ENCODE measurements at regions not wholly inside any gene's neighbourhood (a gene's known extent, or its start where the extent isn't known, plus 50 kb on each side); places are given as distances from the start of the nearest gene placed in this dataset.

DNA sequence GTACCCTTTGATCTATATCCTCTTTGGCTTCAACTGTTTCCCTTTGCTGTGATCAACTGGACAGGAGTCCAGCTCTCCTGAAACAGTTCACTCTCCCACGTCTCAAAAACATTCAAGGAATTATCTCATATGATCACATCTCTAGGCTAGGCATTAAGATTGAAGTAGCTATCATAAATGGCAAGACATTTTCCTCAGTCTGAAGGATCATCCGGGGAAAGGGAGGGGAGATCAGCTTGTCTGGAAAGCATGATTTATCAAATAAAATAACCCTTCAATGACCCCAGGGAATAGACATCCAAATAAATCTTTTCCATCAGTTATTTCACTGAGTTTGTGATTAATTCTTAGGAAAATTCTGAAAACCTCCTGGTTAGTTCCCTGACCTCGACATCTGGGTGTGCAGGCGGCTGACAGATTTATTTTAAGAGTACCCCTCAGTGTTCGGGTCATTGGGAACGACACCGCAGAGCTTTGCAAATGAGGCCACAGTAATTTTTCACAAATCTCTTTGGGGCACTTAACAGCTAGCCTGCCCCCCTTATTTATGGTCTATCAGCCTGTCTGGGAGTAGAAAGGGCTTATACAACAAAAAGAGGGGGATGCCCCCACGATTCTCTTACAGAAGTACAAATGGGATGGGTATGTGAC is 65.8 kb downstream of the NSMCE3 start:
- Mint-ChIP-seq H3K36me3 (no peaks in the 10 kb centered on the region), H3K9me3 (no peaks in the 10 kb centered on the region), H3K27me3 (ENCODE audit: low read depth) (no peaks in the 10 kb centered on the region), H3K27ac (no peak overlapping the region), H3K4me3 (no peak overlapping the region), H3K4me1 (peaks cover 4% of the 10 kb centered on the region)
- ChIA-PET POLR2A (no interaction called here), CTCF (interaction anchor here (1.6 kb wide), 1 partner anchor 64 kb away, joined by 3 read pairs; no protein-coding TSS in a partner anchor)
- ATAC-seq (no peak), DNase-seq (ENCODE audit: low spot score) (no peak)
- no peak for TF ChIP-seq SOX15 (CRISPR knock-in tag; IDR thresholded peaks at IDR 0.05)
- TF ChIP-seq NR1H2 (CRISPR knock-in tag; IDR thresholded peaks at IDR 0.05): no peak
- TF ChIP-seq ELF4 (CRISPR knock-in tag; IDR thresholded peaks at IDR 0.05; ENCODE audit: low read depth): no peak
- TF ChIP-seq ZNF121 (CRISPR knock-in tag; IDR thresholded peaks at IDR 0.05): no peak
- no peak for TF ChIP-seq TP53 (CRISPR knock-in tag; IDR thresholded peaks at IDR 0.05)
- no peak for TF ChIP-seq ATF1 (CRISPR knock-in tag; IDR thresholded peaks at IDR 0.05)
- TF ChIP-seq NFATC4 (CRISPR knock-in tag; IDR thresholded peaks at IDR 0.05): no peak
- TF ChIP-seq CBFB (CRISPR knock-in tag; IDR thresholded peaks at IDR 0.05; ENCODE audit: low read depth): no peak
- TF ChIP-seq, protein P1, sequence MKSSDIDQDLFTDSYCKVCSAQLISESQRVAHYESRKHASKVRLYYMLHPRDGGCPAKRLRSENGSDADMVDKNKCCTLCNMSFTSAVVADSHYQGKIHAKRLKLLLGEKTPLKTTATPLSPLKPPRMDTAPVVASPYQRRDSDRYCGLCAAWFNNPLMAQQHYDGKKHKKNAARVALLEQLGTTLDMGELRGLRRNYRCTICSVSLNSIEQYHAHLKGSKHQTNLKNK (CRISPR knock-in tag; IDR thresholded peaks at IDR 0.05): no peak
- no peak for TF ChIP-seq FOXJ3 (CRISPR knock-in tag; IDR thresholded peaks at IDR 0.05; ENCODE audit: borderline replicate concordance)
- no peak for TF ChIP-seq MXD4 (CRISPR knock-in tag; IDR thresholded peaks at IDR 0.05; ENCODE audit: borderline replicate concordance)
- no peak for TF ChIP-seq ZNF396 (CRISPR knock-in tag; IDR thresholded peaks at IDR 0.05; ENCODE audit: borderline replicate concordance)
- TF ChIP-seq, protein P2, sequence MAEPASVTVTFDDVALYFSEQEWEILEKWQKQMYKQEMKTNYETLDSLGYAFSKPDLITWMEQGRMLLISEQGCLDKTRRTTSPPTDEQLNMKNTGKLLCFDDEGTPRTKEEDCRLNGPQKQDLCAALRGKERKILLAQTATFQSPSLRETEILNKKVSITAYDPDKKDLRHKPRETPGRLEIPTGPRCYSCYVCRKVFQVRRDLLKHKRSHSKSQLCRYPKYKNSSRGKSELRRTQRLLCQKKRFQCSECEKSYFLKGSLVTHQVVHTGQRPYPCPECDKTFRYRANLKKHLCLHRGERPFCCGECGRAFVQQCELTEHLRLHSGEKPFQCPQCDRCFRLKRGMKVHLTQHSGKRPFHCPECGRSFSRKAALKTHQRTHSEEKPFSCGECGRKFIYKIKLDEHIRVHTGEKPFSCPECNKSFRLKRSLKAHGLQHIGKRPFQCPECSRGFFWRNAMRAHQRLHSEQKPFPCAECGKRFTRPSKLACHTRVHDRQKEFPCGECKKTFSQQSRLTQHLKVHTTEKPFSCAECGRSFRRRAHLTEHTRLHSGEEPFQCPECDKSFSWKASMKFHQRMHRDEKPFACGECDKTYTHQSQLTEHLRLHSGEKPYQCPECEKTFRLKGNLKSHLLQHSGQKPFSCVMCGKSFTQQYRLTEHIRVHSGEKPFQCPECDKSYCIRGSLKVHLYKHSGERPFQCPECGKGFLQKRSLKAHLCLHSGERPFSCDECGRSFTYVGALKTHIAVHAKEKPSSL (CRISPR knock-in tag; conservative IDR thresholded peaks at IDR 0.05): no peak
- TF ChIP-seq, protein P3, sequence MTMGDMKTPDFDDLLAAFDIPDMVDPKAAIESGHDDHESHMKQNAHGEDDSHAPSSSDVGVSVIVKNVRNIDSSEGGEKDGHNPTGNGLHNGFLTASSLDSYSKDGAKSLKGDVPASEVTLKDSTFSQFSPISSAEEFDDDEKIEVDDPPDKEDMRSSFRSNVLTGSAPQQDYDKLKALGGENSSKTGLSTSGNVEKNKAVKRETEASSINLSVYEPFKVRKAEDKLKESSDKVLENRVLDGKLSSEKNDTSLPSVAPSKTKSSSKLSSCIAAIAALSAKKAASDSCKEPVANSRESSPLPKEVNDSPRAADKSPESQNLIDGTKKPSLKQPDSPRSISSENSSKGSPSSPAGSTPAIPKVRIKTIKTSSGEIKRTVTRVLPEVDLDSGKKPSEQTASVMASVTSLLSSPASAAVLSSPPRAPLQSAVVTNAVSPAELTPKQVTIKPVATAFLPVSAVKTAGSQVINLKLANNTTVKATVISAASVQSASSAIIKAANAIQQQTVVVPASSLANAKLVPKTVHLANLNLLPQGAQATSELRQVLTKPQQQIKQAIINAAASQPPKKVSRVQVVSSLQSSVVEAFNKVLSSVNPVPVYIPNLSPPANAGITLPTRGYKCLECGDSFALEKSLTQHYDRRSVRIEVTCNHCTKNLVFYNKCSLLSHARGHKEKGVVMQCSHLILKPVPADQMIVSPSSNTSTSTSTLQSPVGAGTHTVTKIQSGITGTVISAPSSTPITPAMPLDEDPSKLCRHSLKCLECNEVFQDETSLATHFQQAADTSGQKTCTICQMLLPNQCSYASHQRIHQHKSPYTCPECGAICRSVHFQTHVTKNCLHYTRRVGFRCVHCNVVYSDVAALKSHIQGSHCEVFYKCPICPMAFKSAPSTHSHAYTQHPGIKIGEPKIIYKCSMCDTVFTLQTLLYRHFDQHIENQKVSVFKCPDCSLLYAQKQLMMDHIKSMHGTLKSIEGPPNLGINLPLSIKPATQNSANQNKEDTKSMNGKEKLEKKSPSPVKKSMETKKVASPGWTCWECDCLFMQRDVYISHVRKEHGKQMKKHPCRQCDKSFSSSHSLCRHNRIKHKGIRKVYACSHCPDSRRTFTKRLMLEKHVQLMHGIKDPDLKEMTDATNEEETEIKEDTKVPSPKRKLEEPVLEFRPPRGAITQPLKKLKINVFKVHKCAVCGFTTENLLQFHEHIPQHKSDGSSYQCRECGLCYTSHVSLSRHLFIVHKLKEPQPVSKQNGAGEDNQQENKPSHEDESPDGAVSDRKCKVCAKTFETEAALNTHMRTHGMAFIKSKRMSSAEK (CRISPR knock-in tag; IDR thresholded peaks at IDR 0.05; ENCODE audit: borderline replicate concordance): no peak
- TF ChIP-seq, protein P4, sequence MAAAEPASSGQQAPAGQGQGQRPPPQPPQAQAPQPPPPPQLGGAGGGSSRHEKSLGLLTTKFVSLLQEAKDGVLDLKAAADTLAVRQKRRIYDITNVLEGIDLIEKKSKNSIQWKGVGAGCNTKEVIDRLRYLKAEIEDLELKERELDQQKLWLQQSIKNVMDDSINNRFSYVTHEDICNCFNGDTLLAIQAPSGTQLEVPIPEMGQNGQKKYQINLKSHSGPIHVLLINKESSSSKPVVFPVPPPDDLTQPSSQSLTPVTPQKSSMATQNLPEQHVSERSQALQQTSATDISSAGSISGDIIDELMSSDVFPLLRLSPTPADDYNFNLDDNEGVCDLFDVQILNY (CRISPR knock-in tag; IDR thresholded peaks at IDR 0.05): no peak
- TF ChIP-seq, protein P5, sequence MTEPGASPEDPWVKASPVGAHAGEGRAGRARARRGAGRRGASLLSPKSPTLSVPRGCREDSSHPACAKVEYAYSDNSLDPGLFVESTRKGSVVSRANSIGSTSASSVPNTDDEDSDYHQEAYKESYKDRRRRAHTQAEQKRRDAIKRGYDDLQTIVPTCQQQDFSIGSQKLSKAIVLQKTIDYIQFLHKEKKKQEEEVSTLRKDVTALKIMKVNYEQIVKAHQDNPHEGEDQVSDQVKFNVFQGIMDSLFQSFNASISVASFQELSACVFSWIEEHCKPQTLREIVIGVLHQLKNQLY (CRISPR knock-in tag; IDR thresholded peaks at IDR 0.05): no peak
- TF ChIP-seq, protein P6, sequence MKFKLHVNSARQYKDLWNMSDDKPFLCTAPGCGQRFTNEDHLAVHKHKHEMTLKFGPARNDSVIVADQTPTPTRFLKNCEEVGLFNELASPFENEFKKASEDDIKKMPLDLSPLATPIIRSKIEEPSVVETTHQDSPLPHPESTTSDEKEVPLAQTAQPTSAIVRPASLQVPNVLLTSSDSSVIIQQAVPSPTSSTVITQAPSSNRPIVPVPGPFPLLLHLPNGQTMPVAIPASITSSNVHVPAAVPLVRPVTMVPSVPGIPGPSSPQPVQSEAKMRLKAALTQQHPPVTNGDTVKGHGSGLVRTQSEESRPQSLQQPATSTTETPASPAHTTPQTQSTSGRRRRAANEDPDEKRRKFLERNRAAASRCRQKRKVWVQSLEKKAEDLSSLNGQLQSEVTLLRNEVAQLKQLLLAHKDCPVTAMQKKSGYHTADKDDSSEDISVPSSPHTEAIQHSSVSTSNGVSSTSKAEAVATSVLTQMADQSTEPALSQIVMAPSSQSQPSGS (CRISPR knock-in tag; IDR thresholded peaks at IDR 0.05; ENCODE audit: borderline replicate concordance, low read depth): no peak
- no peak for TF ChIP-seq NR2C2 (CRISPR knock-in tag; IDR thresholded peaks at IDR 0.05)
